HUES6 (cell line): ENCODE measurements at regions not wholly inside any gene's neighbourhood (a gene's known extent, or its start where the extent isn't known, plus 50 kb on each side); places are given as distances from the start of the nearest gene placed in this dataset.

Experiments used
- H3K27ac ChIP-seq: 2 replicates; pipeline ENCODE4 v1.7.0; 2013; ENCODE audit warnings: low read depth, mild to moderate bottlenecking, low read length, inconsistent platforms
- H3K27me3 ChIP-seq: 2 replicates; pipeline ENCODE4 v1.6.1; 2013; ENCODE audit warnings: low read length; ENCODE audit not compliant: control insufficient read depth, insufficient read depth
- H3K36me3 ChIP-seq: 2 replicates; pipeline ENCODE4 v1.6.1; 2013; ENCODE audit warnings: low read length; ENCODE audit not compliant: control insufficient read depth, insufficient read depth
- H3K4me1 ChIP-seq: 2 replicates; pipeline ENCODE4 v1.6.1; 2013; ENCODE audit warnings: low read length; ENCODE audit not compliant: control insufficient read depth, insufficient read depth
- H3K4me3 ChIP-seq: 2 replicates; pipeline ENCODE4 v1.5.1; 2013; ENCODE audit warnings: low read depth, low read length
- H3K9ac ChIP-seq: one replicate; pipeline ENCODE4 v1.6.1; 2013; ENCODE audit warnings: mild to moderate bottlenecking, low read length
- H3K9me3 ChIP-seq: 2 replicates; pipeline ENCODE4 v1.6.1; 2013; ENCODE audit warnings: low read depth, low read length; ENCODE audit not compliant: control insufficient read depth, insufficient read depth

- no peak overlapping the region for H3K27ac ChIP-seq
- H3K9ac ChIP-seq: no peak overlapping the region
- no peaks in the 10 kb centered on the region for H3K4me1 ChIP-seq
- H3K9me3 ChIP-seq: peaks cover 14% of the 10 kb centered on the region
- H3K27me3 ChIP-seq: no peaks in the 10 kb centered on the region
- no peak overlapping the region for H3K4me3 ChIP-seq
- no peaks in the 10 kb centered on the region for H3K36me3 ChIP-seq
Measured at GRCh38 chr3:148255981-148256969, 441.4 kb upstream of the AGTR1 start.

GRCh38 chr3:148262980-148263379, 434.7 kb upstream of the AGTR1 start:
- Histone ChIP-seq H3K4me1 (no peaks in the 10 kb centered on the region), H3K36me3 (no peaks in the 10 kb centered on the region), H3K27ac (no peak overlapping the region), H3K27me3 (no peaks in the 10 kb centered on the region), H3K9me3 (peaks cover 12% of the 10 kb centered on the region), H3K9ac (no peak overlapping the region), H3K4me3 (no peak overlapping the region)

- Histone ChIP-seq H3K27me3 (no peaks in the 10 kb centered on the region), H3K4me3 (no peak overlapping the region), H3K27ac (no peak overlapping the region), H3K9ac (no peak overlapping the region), H3K9me3 (no peaks in the 10 kb centered on the region), H3K4me1 (no peaks in the 10 kb centered on the region), H3K36me3 (no peaks in the 10 kb centered on the region)
Measured at GRCh38 chr3:148265841-148266240, 431.9 kb upstream of the AGTR1 start.

- Histone ChIP-seq H3K9ac (no peak overlapping the region), H3K27me3 (no peaks in the 10 kb centered on the region), H3K27ac (no peak overlapping the region), H3K4me3 (no peak overlapping the region), H3K36me3 (no peaks in the 10 kb centered on the region), H3K9me3 (no peaks in the 10 kb centered on the region), H3K4me1 (no peaks in the 10 kb centered on the region)
Measured at GRCh38 chr3:148266341-148266740, 431.4 kb upstream of the AGTR1 start.

- Histone ChIP-seq H3K27me3 (no peaks in the 10 kb centered on the region), H3K27ac (no peak overlapping the region), H3K36me3 (no peaks in the 10 kb centered on the region), H3K4me1 (peaks cover 21% of the 10 kb centered on the region; the same call in 1 of the 2 replicates), H3K9ac (no peak overlapping the region), H3K9me3 (no peaks in the 10 kb centered on the region), H3K4me3 (no peak overlapping the region)
Measured at GRCh38 chr3:148269816-148270215, 427.9 kb upstream of the AGTR1 start.

GRCh38 chr3:148280623-148281242, 417.0 kb upstream of the AGTR1 start:
- Histone ChIP-seq H3K9ac (no peak overlapping the region), H3K27ac (no peak overlapping the region), H3K4me1 (no peaks in the 10 kb centered on the region), H3K27me3 (no peaks in the 10 kb centered on the region), H3K9me3 (0 out of 2 replicates have a peak, but pooled peaks cover 3% of the 10 kb centered on the region), H3K36me3 (no peaks in the 10 kb centered on the region), H3K4me3 (no peak overlapping the region; the same call in 1 of the 2 replicates)

DNA sequence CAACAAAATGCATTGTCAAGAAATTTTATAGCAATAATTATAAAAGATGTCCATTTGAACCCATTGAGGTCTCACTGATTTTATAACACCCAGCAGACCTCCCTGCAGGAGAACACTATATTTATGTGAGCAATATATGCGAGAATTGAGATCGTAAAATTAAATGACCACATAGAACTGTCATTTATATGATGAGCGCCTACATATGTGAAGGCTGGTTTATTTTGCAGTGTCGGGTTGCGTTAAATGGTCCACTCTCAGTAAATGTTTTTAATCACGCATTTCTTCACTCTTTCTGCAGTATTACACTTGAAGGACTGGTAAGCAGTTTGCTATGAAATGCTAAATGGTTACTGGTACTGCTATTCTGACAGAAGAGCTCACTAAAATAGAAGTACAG, 408.5 kb upstream of the AGTR1 start:
- no peaks in the 10 kb centered on the region for H3K27me3 ChIP-seq
- no peak overlapping the region for H3K27ac ChIP-seq
- no peaks in the 10 kb centered on the region for H3K9me3 ChIP-seq
- H3K9ac ChIP-seq: no peak overlapping the region
- no peaks in the 10 kb centered on the region for H3K4me1 ChIP-seq
- no peaks in the 10 kb centered on the region for H3K36me3 ChIP-seq
- no peak overlapping the region for H3K4me3 ChIP-seq

DNA sequence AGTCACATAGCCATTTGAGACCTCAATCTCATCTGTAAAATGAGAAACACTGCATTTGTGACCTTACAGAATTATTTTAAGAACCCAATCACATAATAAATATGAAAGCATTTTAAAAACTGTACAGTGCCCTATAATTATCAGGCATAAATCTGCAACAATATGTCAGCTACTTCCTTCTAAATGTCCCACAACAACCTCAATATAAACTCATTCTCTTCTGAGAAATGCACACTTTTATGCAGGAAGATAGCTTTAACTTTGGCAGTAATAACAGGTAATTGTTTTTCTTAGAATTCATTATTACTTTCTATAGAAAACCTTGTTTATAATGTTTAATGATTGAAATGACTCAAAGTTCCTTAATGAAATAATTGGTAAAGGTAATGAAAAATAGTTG, 400.7 kb upstream of the AGTR1 start:
- no peak overlapping the region for H3K9ac ChIP-seq
- H3K36me3 ChIP-seq: no peaks in the 10 kb centered on the region
- H3K27ac ChIP-seq: no peak overlapping the region
- H3K4me1 ChIP-seq: no peaks in the 10 kb centered on the region
- no peaks in the 10 kb centered on the region for H3K27me3 ChIP-seq
- no peak overlapping the region for H3K4me3 ChIP-seq
- H3K9me3 ChIP-seq: no peaks in the 10 kb centered on the region

DNA sequence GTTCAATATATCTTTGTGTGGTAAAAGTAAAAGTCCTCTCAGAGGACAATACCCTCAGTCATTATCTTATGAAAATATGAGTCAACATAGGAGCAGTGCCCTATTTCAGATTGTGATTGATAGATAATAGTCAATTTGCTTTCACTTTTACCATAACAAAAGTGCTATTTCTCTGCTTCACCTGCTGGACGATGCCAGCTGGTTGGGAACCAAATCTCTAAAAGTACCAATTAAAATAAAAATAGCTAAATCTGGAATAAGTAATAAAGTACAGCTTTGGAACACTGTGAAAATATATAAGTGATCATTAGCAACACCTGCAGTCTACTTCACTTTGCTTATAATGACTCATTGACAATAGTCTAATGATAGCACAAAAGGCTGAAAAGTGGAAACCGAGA, 390.3 kb upstream of the AGTR1 start:
- Histone ChIP-seq H3K36me3 (no peaks in the 10 kb centered on the region), H3K9ac (no peak overlapping the region), H3K27ac (no peak overlapping the region), H3K4me3 (no peak overlapping the region), H3K9me3 (no peaks in the 10 kb centered on the region), H3K27me3 (no peaks in the 10 kb centered on the region), H3K4me1 (no peaks in the 10 kb centered on the region)

- H3K4me3 ChIP-seq: no peak overlapping the region
- H3K9ac ChIP-seq: no peak overlapping the region
- H3K4me1 ChIP-seq: no peaks in the 10 kb centered on the region
- H3K9me3 ChIP-seq: no peaks in the 10 kb centered on the region
- H3K36me3 ChIP-seq: no peaks in the 10 kb centered on the region
- H3K27me3 ChIP-seq: no peaks in the 10 kb centered on the region
- no peak overlapping the region for H3K27ac ChIP-seq
Measured at GRCh38 chr3:148309390-148310035, 388.2 kb upstream of the AGTR1 start.

DNA sequence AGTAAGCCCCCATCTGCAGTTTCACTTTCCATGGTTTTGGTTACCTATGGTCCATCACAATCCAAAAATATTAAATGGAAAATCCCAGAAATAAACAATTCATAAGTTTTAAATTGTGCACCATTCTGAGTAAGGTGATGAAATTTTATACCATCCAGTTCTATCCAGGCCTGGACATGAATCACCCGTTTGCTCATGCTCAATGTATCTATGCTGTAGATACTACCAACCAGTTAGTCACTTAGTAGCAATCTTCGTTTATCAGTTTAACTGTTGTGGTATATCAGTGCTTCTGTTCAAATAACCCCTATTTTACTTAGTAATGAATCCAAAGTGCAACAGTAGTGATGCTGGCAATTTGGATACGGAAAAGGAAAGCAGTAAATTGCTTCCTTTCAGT, 381.9 kb upstream of the AGTR1 start:
- Histone ChIP-seq H3K4me1 (no peaks in the 10 kb centered on the region), H3K27me3 (no peaks in the 10 kb centered on the region), H3K27ac (no peak overlapping the region), H3K4me3 (no peak overlapping the region), H3K36me3 (no peaks in the 10 kb centered on the region), H3K9ac (no peak overlapping the region), H3K9me3 (no peaks in the 10 kb centered on the region)
